HEK293 (cell line): ENCODE measurements at regions not wholly inside any gene's neighbourhood (a gene's known extent, or its start where the extent isn't known, plus 50 kb on each side); places are given as distances from the start of the nearest gene placed in this dataset.

Source experiments
- CTCF ChIA-PET: fragments of 350-600 bp; formaldehyde crosslinking; extraction: SDS; loops from one replicate; lab custom pipeline; 2021; ENCODE audit warnings: antibody characterized with exemption; lab: Yijun Ruan, JAX
- POLR2A ChIA-PET: fragments of 300-600 bp; formaldehyde crosslinking; extraction: SDS; loops from one replicate; lab custom pipeline; 2020; ENCODE audit warnings: antibody characterized with exemption, inconsistent platforms; lab: Yijun Ruan, JAX
- H3K27ac ChIP-seq: fragments of 200-500 bp; sonication (Bioruptor generic); 2 replicates; pipeline ENCODE4 v1.5.1; 2014; ENCODE audit warnings: low read depth, low read length, control low read depth, inconsistent platforms; ENCODE audit errors: extremely low read depth
- H3K36me3 ChIP-seq, 2 experiments: fragments of 200-500 bp in 1 of 2; sonication (Bioruptor generic) in 1 of 2; 1 replicate in 1 of 2; 2 replicates in 1 of 2; pipeline ENCODE4 v1.5.1; 2014 to 2017; ENCODE audit warnings: inconsistent platforms in 2 of 2, low read length in 2 of 2; ENCODE audit not compliant: control insufficient read depth in 2 of 2, insufficient read depth in 1 of 2
- H3K4me1 ChIP-seq: fragments of 200-500 bp; sonication (Bioruptor generic); 2 replicates; pipeline ENCODE4 v1.5.1; 2014; ENCODE audit warnings: mild to moderate bottlenecking, low read length, inconsistent platforms; ENCODE audit not compliant: control insufficient read depth, insufficient read depth
- H3K4me3 ChIP-seq: 2 replicates; pipeline ENCODE4 v1.5.1; 2011; ENCODE audit warnings: low read depth, mild to moderate bottlenecking, control low read depth, low read length, moderate library complexity
- H3K9me3 ChIP-seq: fragments of 200-500 bp; sonication (Bioruptor generic); 2 replicates; pipeline ENCODE4 v1.5.1; 2014; ENCODE audit warnings: low read depth, low read length, inconsistent platforms; ENCODE audit not compliant: control insufficient read depth, insufficient read depth
- KLF1 ChIP-seq: fragments of 450-650 bp; formaldehyde crosslinking; IDR thresholded peaks from 2 replicates; pipeline ENCODE4 v1.5.1; 2016; ENCODE audit warnings: missing biosample characterization, missing genetic modification characterization
- KLF7 ChIP-seq: fragments of 450-650 bp; formaldehyde crosslinking; IDR thresholded peaks from 2 replicates; pipeline ENCODE4 v1.5.1; 2016; ENCODE audit warnings: missing biosample characterization, missing genetic modification characterization, borderline replicate concordance
- KLF9 ChIP-seq: fragments of 450-650 bp; formaldehyde crosslinking; IDR thresholded peaks from 2 replicates; pipeline ENCODE4 v1.5.1; 2016; ENCODE audit warnings: missing biosample characterization, missing genetic modification characterization, low read depth
- OSR2 ChIP-seq: fragments of 450-650 bp; formaldehyde crosslinking; IDR thresholded peaks from 2 replicates; pipeline ENCODE4 v1.5.1; 2016; ENCODE audit warnings: missing biosample characterization, missing genetic modification characterization
- PRDM1 ChIP-seq: fragments of 450-650 bp; formaldehyde crosslinking; IDR thresholded peaks from 2 replicates; pipeline ENCODE4; 2016; ENCODE audit warnings: missing biosample characterization, missing genetic modification characterization
- REPIN1 ChIP-seq: fragments of 450-650 bp; formaldehyde crosslinking; IDR thresholded peaks from 2 replicates; pipeline ENCODE4 v1.5.1; 2017; ENCODE audit warnings: missing biosample characterization, missing genetic modification characterization, low read depth
- SETDB1 ChIP-seq: IDR thresholded peaks from one replicate; pipeline ENCODE4 v1.6.1; 2017; ENCODE audit warnings: mild to moderate bottlenecking, low read length, moderate library complexity, mixed read lengths; ENCODE audit not compliant: insufficient read length
- ZBTB21 ChIP-seq: fragments of 450-650 bp; formaldehyde crosslinking; IDR thresholded peaks from 2 replicates; pipeline ENCODE4 v1.5.1; 2017; ENCODE audit warnings: missing biosample characterization, missing genetic modification characterization
- ZEB2 ChIP-seq: fragments of 450-650 bp; formaldehyde crosslinking; IDR thresholded peaks from 2 replicates; pipeline ENCODE4 v1.5.1; 2016; ENCODE audit warnings: missing biosample characterization, missing genetic modification characterization
- ZNF132 ChIP-seq: fragments of 450-650 bp; formaldehyde crosslinking; IDR thresholded peaks from 2 replicates; pipeline ENCODE4 v1.5.1; 2017; ENCODE audit warnings: missing biosample characterization, missing genetic modification characterization, borderline replicate concordance
- ZNF146 ChIP-seq: fragments of 450-650 bp; formaldehyde crosslinking; IDR thresholded peaks from 2 replicates; pipeline ENCODE4 v1.5.1; 2016; ENCODE audit warnings: missing biosample characterization, missing genetic modification characterization
- ZNF157 ChIP-seq: fragments of 450-650 bp; formaldehyde crosslinking; IDR thresholded peaks from 2 replicates; pipeline ENCODE4 v1.5.1; 2016; ENCODE audit warnings: missing biosample characterization, missing genetic modification characterization
- ZNF214 ChIP-seq: fragments of 450-650 bp; formaldehyde crosslinking; IDR thresholded peaks from 2 replicates; pipeline ENCODE4 v1.5.1; 2017; ENCODE audit warnings: missing biosample characterization, mild to moderate bottlenecking, missing genetic modification characterization, borderline replicate concordance
- ZNF239 ChIP-seq: fragments of 450-650 bp; formaldehyde crosslinking; IDR thresholded peaks from 2 replicates; pipeline ENCODE4 v1.5.1; 2016; ENCODE audit warnings: missing biosample characterization, missing genetic modification characterization
- ZNF335 ChIP-seq: fragments of 450-650 bp; formaldehyde crosslinking; conservative IDR thresholded peaks from 2 replicates; pipeline ENCODE4 v1.5.1; 2016; ENCODE audit warnings: missing biosample characterization, missing genetic modification characterization
- ZNF341 ChIP-seq: fragments of 450-650 bp; formaldehyde crosslinking; IDR thresholded peaks from 2 replicates; pipeline ENCODE4; 2016; ENCODE audit warnings: low read depth, missing biosample characterization, missing genetic modification characterization
- ZNF548 ChIP-seq: fragments of 450-650 bp; formaldehyde crosslinking; IDR thresholded peaks from 2 replicates; pipeline ENCODE4 v1.5.1; 2016; ENCODE audit warnings: missing biosample characterization, missing genetic modification characterization
- ZNF549 ChIP-seq: fragments of 450-650 bp; IDR thresholded peaks from 2 replicates; pipeline ENCODE4 v1.5.1; 2018; ENCODE audit warnings: missing biosample characterization, missing genetic modification characterization, mild to moderate bottlenecking, inconsistent platforms, moderate library complexity
- ZNF558 ChIP-seq: fragments of 450-650 bp; formaldehyde crosslinking; IDR thresholded peaks from 2 replicates; pipeline ENCODE4 v1.5.1; 2016; ENCODE audit warnings: missing biosample characterization, missing genetic modification characterization
- ZNF626 ChIP-seq: fragments of 450-650 bp; sonication (Bioruptor Pico); formaldehyde crosslinking; IDR thresholded peaks from 2 replicates; pipeline ENCODE4 v1.5.1; 2018; ENCODE audit warnings: missing biosample characterization, missing genetic modification characterization, inconsistent platforms
- TF ChIP-seq, protein P1 (sequence below): sonication (generic); formaldehyde crosslinking; IDR thresholded peaks from 2 replicates; pipeline ENCODE4 v1.8.1; 2022; ENCODE audit warnings: mild to moderate bottlenecking, moderate library complexity, missing genetic modification reagents
- TF ChIP-seq, protein P2 (sequence below): fragments of 450-650 bp; formaldehyde crosslinking; IDR thresholded peaks from 2 replicates; pipeline ENCODE4 v1.5.1; 2016; ENCODE audit warnings: missing biosample characterization, missing genetic modification characterization

DNA sequence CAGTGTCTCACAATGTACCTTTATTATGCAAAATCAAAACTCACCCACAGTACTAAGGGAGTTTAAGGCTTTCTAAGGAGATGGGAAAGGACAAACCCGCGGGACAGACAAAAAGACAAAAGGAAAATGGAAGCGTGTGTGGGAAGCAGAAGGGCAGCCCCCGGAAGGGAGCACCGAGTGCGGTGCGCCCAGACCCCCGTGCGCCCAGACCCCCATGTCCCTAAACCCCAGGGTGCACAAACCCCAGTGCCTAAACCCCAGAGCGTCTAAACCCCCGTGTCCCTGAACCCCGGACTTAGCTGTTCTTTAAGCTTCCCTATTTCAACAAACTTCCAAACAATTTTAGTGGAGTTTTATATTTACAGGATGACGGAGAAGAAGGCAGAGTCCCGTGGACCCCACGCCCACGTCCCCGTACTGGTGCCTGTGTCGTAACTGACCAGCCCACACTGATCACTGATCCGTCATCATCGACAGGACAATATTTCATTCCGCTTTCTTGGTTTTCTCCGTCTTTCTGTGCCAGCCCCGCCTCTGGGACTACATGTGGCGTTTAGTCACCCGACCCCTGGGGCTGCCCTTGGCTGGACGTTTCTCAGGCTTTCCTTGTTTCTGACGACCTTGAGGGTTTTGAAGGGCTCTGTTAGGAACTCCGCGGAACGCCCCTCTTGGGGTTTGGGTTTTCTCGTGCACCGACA, 76.9 kb downstream of the RTP5 start:
- POLR2A ChIA-PET: no interaction called here
- no peak for TF ChIP-seq ZNF626 (tag by site-specific recombination)
- no peak for TF ChIP-seq KLF1 (tag by site-specific recombination)
- no peak for TF ChIP-seq ZNF341 (tag by site-specific recombination)
- TF ChIP-seq, protein P1, sequence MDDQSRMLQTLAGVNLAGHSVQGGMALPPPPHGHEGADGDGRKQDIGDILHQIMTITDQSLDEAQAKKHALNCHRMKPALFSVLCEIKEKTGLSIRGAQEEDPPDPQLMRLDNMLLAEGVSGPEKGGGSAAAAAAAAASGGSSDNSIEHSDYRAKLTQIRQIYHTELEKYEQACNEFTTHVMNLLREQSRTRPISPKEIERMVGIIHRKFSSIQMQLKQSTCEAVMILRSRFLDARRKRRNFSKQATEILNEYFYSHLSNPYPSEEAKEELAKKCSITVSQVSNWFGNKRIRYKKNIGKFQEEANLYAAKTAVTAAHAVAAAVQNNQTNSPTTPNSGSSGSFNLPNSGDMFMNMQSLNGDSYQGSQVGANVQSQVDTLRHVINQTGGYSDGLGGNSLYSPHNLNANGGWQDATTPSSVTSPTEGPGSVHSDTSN (CRISPR knock-in tag): no peak
- no peak for TF ChIP-seq ZNF239
- TF ChIP-seq PRDM1 (tag by site-specific recombination): no peak
- no peak for TF ChIP-seq ZBTB21 (tag by site-specific recombination)
- no peak for TF ChIP-seq ZNF157 (tag by site-specific recombination)
- no peak for TF ChIP-seq ZNF549 (tag by site-specific recombination)
- TF ChIP-seq ZNF558 (tag by site-specific recombination): no peak
- no peak for TF ChIP-seq SETDB1
- no peak for TF ChIP-seq ZNF548 (tag by site-specific recombination)
- TF ChIP-seq ZNF214 (tag by site-specific recombination): no peak
- TF ChIP-seq ZNF146 (tag by site-specific recombination): no peak
- TF ChIP-seq REPIN1: no peak
- TF ChIP-seq, all 188 proteins: peak for 0
- no peaks in the 10 kb centered on the region for H3K9me3 ChIP-seq
- no peaks in the 10 kb centered on the region for H3K4me1 ChIP-seq
- no peak overlapping the region for H3K27ac ChIP-seq
- no peaks in the 10 kb centered on the region for H3K36me3 ChIP-seq
- H3K4me3 ChIP-seq: no peak overlapping the region
- CTCF ChIA-PET: interaction anchor here (0.6 kb wide), 1 partner anchor 29 kb away, joined by 4 read pairs; no protein-coding TSS in a partner anchor

DNA sequence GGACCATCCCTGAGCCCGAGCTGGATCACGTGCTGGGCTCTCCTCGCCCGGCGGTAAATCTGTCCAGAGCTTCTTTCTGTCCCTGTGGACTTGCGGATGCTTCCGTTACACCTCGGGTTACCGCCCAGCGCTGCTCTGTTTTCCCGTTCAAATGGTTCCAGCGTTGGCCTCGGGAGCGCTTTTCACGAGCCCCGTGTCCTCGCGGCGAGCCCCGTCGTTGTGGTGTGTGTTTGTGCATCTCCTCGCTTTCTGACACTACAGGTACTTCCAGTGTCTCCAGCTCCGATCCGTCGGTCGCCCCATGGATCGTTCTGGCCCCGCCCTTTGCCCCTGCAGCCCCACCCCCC, 77.4 kb downstream of the RTP5 start:
- Histone ChIP-seq H3K27ac (no peak overlapping the region), H3K36me3 (no peaks in the 10 kb centered on the region), H3K4me3 (no peak overlapping the region), H3K9me3 (no peaks in the 10 kb centered on the region), H3K4me1 (no peaks in the 10 kb centered on the region)
- ChIA-PET POLR2A (no interaction called here), CTCF (no interaction called here)
- TF ChIP-seq OSR2 (tag by site-specific recombination) (no peak), KLF7 (tag by site-specific recombination) (no peak)

DNA sequence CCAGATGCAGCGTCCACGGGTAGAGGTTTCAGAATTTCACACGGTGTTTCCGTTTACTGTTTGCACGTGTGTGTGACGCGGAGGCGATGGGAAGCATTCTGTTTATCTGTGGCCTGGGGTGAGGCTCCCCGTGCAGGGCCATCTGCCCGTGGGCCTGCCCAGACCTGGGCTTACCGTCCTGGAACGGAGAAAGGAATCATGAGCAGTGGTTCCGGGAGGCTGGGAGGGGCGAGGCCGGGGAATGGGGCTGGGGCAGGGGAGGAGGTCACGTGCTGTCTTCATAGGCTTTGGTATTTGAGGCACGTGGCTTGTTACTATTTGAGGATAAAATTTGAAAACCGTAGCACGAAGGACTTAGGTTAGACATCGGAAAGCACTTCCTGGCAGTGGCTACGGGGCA, 77.9 kb downstream of the RTP5 start:
- TF ChIP-seq ZNF132 (tag by site-specific recombination): no peak
- TF ChIP-seq, protein P2, sequence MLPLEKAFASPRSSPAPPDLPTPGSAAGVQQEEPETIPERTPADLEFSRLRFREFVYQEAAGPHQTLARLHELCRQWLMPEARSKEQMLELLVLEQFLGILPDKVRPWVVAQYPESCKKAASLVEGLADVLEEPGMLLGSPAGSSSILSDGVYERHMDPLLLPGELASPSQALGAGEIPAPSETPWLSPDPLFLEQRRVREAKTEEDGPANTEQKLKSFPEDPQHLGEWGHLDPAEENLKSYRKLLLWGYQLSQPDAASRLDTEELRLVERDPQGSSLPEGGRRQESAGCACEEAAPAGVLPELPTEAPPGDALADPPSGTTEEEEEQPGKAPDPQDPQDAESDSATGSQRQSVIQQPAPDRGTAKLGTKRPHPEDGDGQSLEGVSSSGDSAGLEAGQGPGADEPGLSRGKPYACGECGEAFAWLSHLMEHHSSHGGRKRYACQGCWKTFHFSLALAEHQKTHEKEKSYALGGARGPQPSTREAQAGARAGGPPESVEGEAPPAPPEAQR (tag by site-specific recombination): no peak
- no peak for TF ChIP-seq ZNF335
- no peak for TF ChIP-seq KLF9
- TF ChIP-seq ZEB2: no peak
- TF ChIP-seq, all 188 proteins: peak for 0
- Histone ChIP-seq H3K27ac (no peak overlapping the region), H3K36me3 (no peaks in the 10 kb centered on the region), H3K9me3 (no peaks in the 10 kb centered on the region), H3K4me1 (no peaks in the 10 kb centered on the region), H3K4me3 (no peak overlapping the region)
- POLR2A ChIA-PET: no interaction called here
- CTCF ChIA-PET: interaction anchor here (0.6 kb wide), 1 partner anchor 299 kb away, joined by 3 read pairs; no protein-coding TSS in a partner anchor
